ENCODE measurements at regions not wholly inside any gene's neighbourhood (a gene's known extent, or its start where the extent isn't known, plus 50 kb on each side); places are given as distances from the start of the nearest gene placed in this dataset.

DNA sequence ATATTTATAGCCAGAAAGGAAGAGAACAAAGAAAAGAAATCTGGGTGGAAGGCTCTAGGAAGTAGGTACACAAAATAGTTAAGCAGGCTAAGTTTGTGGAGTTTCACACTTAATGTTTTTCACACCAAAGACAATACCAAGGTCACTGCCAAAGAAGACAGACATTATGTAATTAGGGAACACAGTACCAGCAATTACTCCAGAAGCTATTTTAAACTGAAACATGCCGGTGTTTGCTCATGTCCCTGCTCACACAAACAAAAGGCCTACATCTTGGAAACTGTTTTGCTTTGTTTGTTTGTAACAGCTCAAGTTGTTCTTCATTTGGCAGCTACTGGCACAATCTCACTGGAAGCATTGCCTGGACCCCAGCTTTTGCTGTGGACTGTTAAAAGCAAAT, 88.5 kb upstream of the DAB1 start:
- no peaks in the 10 kb centered on the region for H3K27me3 ChIP-seq (ENCODE audit: control insufficient read depth in 4 of 4, insufficient read depth in 4 of 4, low read length in 3 of 4)
- no peaks in the 10 kb centered on the region for H3K4me1 ChIP-seq (ENCODE audit: control insufficient read depth in 4 of 4, insufficient read depth in 4 of 4, low read length in 3 of 4)
- H3K36me3 ChIP-seq (ENCODE audit: control insufficient read depth in 4 of 4, insufficient read depth in 3 of 4, low read depth in 1 of 4, low read length in 3 of 4): no peaks in the 10 kb centered on the region
- no peak overlapping the region for H3K4me3 ChIP-seq (ENCODE audit: low read depth in 1 of 3, low read length in 3 of 3)
- H3K27ac ChIP-seq (ENCODE audit: low read depth in 1 of 2, low read length in 2 of 2): no peak overlapping the region
- 74% methylated on average over 1 of the region's 1 CpG for WGBS
- TF ChIP-seq YY1 (IDR thresholded peaks at IDR 0.05): no peak
- TF ChIP-seq, protein P1, sequence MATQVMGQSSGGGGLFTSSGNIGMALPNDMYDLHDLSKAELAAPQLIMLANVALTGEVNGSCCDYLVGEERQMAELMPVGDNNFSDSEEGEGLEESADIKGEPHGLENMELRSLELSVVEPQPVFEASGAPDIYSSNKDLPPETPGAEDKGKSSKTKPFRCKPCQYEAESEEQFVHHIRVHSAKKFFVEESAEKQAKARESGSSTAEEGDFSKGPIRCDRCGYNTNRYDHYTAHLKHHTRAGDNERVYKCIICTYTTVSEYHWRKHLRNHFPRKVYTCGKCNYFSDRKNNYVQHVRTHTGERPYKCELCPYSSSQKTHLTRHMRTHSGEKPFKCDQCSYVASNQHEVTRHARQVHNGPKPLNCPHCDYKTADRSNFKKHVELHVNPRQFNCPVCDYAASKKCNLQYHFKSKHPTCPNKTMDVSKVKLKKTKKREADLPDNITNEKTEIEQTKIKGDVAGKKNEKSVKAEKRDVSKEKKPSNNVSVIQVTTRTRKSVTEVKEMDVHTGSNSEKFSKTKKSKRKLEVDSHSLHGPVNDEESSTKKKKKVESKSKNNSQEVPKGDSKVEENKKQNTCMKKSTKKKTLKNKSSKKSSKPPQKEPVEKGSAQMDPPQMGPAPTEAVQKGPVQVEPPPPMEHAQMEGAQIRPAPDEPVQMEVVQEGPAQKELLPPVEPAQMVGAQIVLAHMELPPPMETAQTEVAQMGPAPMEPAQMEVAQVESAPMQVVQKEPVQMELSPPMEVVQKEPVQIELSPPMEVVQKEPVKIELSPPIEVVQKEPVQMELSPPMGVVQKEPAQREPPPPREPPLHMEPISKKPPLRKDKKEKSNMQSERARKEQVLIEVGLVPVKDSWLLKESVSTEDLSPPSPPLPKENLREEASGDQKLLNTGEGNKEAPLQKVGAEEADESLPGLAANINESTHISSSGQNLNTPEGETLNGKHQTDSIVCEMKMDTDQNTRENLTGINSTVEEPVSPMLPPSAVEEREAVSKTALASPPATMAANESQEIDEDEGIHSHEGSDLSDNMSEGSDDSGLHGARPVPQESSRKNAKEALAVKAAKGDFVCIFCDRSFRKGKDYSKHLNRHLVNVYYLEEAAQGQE (IDR thresholded peaks at IDR 0.05): no peak
- no peak for TF ChIP-seq JUND (IDR thresholded peaks at IDR 0.05)
- no peak for TF ChIP-seq RAD21 (IDR thresholded peaks at IDR 0.05)
- no peak overlapping the region for H3K9ac ChIP-seq (ENCODE audit: low read depth in 1 of 2, low read length in 2 of 2)
- DNase-seq (ENCODE audit: low spot score): no peak
- H3K9me3 ChIP-seq (ENCODE audit: control insufficient read depth in 4 of 4, low read length in 3 of 4): no peaks in the 10 kb centered on the region

DNA sequence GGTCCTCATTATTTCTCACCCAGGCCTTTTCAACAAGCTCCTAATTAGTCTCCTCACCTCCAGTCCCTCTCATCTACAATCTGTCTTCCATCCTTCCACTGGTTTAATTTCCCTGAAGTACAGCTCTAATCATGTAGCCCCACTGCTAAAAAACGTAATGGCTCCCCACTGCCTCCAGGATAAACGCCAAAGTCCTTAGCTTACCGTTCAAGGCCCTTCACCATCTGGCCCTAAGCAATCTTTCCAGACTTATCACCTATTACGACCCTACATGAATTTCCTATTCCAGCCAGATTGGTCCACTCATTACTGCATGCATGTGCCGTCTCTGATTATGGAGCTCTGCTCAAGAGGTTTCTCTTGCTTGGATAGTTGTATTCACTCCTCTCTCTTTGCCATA, 83.1 kb upstream of the DAB1 start:
- H3K9ac ChIP-seq (ENCODE audit: low read depth in 1 of 2, low read length in 2 of 2): no peak overlapping the region
- 85% methylated on average over 5 of the region's 5 CpGs for WGBS
- TF ChIP-seq FOXA2 (IDR thresholded peaks at IDR 0.05): no peak
- no peak for TF ChIP-seq JUND (IDR thresholded peaks at IDR 0.05)
- TF ChIP-seq GABPA (IDR thresholded peaks at IDR 0.05 in 1 of 2, conservative IDR thresholded peaks at IDR 0.05 in 1 of 2): no peak
- TF ChIP-seq, protein P2, sequence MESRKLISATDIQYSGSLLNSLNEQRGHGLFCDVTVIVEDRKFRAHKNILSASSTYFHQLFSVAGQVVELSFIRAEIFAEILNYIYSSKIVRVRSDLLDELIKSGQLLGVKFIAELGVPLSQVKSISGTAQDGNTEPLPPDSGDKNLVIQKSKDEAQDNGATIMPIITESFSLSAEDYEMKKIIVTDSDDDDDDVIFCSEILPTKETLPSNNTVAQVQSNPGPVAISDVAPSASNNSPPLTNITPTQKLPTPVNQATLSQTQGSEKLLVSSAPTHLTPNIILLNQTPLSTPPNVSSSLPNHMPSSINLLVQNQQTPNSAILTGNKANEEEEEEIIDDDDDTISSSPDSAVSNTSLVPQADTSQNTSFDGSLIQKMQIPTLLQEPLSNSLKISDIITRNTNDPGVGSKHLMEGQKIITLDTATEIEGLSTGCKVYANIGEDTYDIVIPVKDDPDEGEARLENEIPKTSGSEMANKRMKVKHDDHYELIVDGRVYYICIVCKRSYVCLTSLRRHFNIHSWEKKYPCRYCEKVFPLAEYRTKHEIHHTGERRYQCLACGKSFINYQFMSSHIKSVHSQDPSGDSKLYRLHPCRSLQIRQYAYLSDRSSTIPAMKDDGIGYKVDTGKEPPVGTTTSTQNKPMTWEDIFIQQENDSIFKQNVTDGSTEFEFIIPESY (IDR thresholded peaks at IDR 0.05): no peak
- TF ChIP-seq, protein P3, sequence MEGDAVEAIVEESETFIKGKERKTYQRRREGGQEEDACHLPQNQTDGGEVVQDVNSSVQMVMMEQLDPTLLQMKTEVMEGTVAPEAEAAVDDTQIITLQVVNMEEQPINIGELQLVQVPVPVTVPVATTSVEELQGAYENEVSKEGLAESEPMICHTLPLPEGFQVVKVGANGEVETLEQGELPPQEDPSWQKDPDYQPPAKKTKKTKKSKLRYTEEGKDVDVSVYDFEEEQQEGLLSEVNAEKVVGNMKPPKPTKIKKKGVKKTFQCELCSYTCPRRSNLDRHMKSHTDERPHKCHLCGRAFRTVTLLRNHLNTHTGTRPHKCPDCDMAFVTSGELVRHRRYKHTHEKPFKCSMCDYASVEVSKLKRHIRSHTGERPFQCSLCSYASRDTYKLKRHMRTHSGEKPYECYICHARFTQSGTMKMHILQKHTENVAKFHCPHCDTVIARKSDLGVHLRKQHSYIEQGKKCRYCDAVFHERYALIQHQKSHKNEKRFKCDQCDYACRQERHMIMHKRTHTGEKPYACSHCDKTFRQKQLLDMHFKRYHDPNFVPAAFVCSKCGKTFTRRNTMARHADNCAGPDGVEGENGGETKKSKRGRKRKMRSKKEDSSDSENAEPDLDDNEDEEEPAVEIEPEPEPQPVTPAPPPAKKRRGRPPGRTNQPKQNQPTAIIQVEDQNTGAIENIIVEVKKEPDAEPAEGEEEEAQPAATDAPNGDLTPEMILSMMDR (IDR thresholded peaks at IDR 0.05; ENCODE audit: low read depth, low read length, missing input control): no peak
- TF ChIP-seq TAF1 (conservative IDR thresholded peaks at IDR 0.05): no peak
- no peak for TF ChIP-seq YY1 (IDR thresholded peaks at IDR 0.05)
- no peak for TF ChIP-seq SP1 (IDR thresholded peaks at IDR 0.05)
- TF ChIP-seq, protein P4, sequence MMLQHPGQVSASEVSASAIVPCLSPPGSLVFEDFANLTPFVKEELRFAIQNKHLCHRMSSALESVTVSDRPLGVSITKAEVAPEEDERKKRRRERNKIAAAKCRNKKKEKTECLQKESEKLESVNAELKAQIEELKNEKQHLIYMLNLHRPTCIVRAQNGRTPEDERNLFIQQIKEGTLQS (IDR thresholded peaks at IDR 0.05): no peak
- TF ChIP-seq, protein P1 (IDR thresholded peaks at IDR 0.05): no peak
- TF ChIP-seq HNF4A (conservative IDR thresholded peaks at IDR 0.05): no peak
- TF ChIP-seq RXRA (IDR thresholded peaks at IDR 0.05): no peak
- no peak for TF ChIP-seq EGR1 (IDR thresholded peaks at IDR 0.05; ENCODE audit: low read depth in 2 of 2)
- no peak for TF ChIP-seq RAD21 (IDR thresholded peaks at IDR 0.05)
- TF ChIP-seq FOXA1 (IDR thresholded peaks at IDR 0.05): no peak
- no peak for TF ChIP-seq NR2F2 (IDR thresholded peaks at IDR 0.05)
- TF ChIP-seq, protein P5, sequence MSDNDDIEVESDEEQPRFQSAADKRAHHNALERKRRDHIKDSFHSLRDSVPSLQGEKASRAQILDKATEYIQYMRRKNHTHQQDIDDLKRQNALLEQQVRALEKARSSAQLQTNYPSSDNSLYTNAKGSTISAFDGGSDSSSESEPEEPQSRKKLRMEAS (IDR thresholded peaks at IDR 0.05): no peak
- TF ChIP-seq HNF4G (IDR thresholded peaks at IDR 0.05): no peak
- no peaks in the 10 kb centered on the region for H3K9me3 ChIP-seq (ENCODE audit: control insufficient read depth in 4 of 4, low read length in 3 of 4)
- H3K27me3 ChIP-seq (ENCODE audit: control insufficient read depth in 4 of 4, insufficient read depth in 4 of 4, low read length in 3 of 4): no peaks in the 10 kb centered on the region
- H3K4me3 ChIP-seq (ENCODE audit: low read depth in 1 of 3, low read length in 3 of 3): no peak overlapping the region
- H3K36me3 ChIP-seq (ENCODE audit: control insufficient read depth in 4 of 4, insufficient read depth in 3 of 4, low read depth in 1 of 4, low read length in 3 of 4): no peaks in the 10 kb centered on the region
- DNase-seq (ENCODE audit: low spot score): no peak
- H3K4me1 ChIP-seq (ENCODE audit: control insufficient read depth in 4 of 4, insufficient read depth in 4 of 4, low read length in 3 of 4): no peaks in the 10 kb centered on the region
- no peak overlapping the region for H3K27ac ChIP-seq (ENCODE audit: low read depth in 1 of 2, low read length in 2 of 2)

Measured in liver (tissue), 8 donors.